H9 (cell line): ENCODE measurements at regions not wholly inside any gene's neighbourhood (a gene's known extent, or its start where the extent isn't known, plus 50 kb on each side); places are given as distances from the start of the nearest gene placed in this dataset.

Experiments used
- DNase-seq: peaks from one replicate; pipeline ENCODE4 v3.0.0-alpha.2; 2017
- H2AFZ ChIP-seq: one replicate; pipeline ENCODE4 v1.6.1; 2013; ENCODE audit warnings: mild to moderate bottlenecking, low read length, control low read depth, moderate library complexity
- H2AK5ac ChIP-seq: 2 replicates; pipeline ENCODE4 v1.6.1; 2013; ENCODE audit warnings: low read length, control low read depth, mixed read lengths; ENCODE audit not compliant: insufficient read length
- H2BK120ac ChIP-seq: one replicate; pipeline ENCODE4 v1.6.1; 2013; ENCODE audit warnings: low read depth, mild to moderate bottlenecking, low read length, control low read depth, inconsistent platforms; ENCODE audit not compliant: poor library complexity, severe bottlenecking
- H2BK12ac ChIP-seq: 2 replicates; pipeline ENCODE4 v1.6.1; 2013; ENCODE audit warnings: low read length, control low read depth, mixed read lengths, low read depth; ENCODE audit not compliant: insufficient read length
- H2BK15ac ChIP-seq: 2 replicates; pipeline ENCODE4 v1.6.1; 2013; ENCODE audit warnings: low read depth, low read length, control low read depth
- H2BK20ac ChIP-seq: one replicate; pipeline ENCODE4 v1.6.1; 2013; ENCODE audit warnings: low read depth, mild to moderate bottlenecking, low read length, control low read depth, inconsistent platforms; ENCODE audit not compliant: poor library complexity, severe bottlenecking
- H2BK5ac ChIP-seq: 2 replicates; pipeline ENCODE4 v1.6.1; 2013; ENCODE audit warnings: low read length, control low read depth, mixed read lengths; ENCODE audit not compliant: insufficient read length
- H3K14ac ChIP-seq: 2 replicates; pipeline ENCODE4 v1.6.1; 2013; ENCODE audit warnings: low read length, control low read depth; ENCODE audit not compliant: insufficient read depth
- H3K18ac ChIP-seq: 2 replicates; pipeline ENCODE4 v1.6.1; 2013; ENCODE audit warnings: low read depth, mild to moderate bottlenecking, mixed read lengths, low read length, control low read depth; ENCODE audit not compliant: insufficient read length
- H3K23ac ChIP-seq: 2 replicates; pipeline ENCODE4 v1.6.1; 2013; ENCODE audit warnings: low read length, control low read depth, mixed read lengths, low read depth; ENCODE audit not compliant: insufficient read length
- H3K23me2 ChIP-seq: 2 replicates; pipeline ENCODE4 v1.6.1; 2013; ENCODE audit warnings: low read depth, mild to moderate bottlenecking, mixed read lengths, low read length, control low read depth; ENCODE audit not compliant: insufficient read length, poor library complexity, severe bottlenecking
- H3K27ac ChIP-seq: 2 replicates; pipeline ENCODE4 v1.5.1; 2013; ENCODE audit warnings: low read length, control low read depth, mixed read lengths, low read depth; ENCODE audit not compliant: insufficient read length
- H3K27me3 ChIP-seq: 2 replicates; pipeline ENCODE4 v1.6.1; 2013; ENCODE audit warnings: low read length, control low read depth, inconsistent platforms; ENCODE audit not compliant: insufficient read depth
- H3K4ac ChIP-seq: 2 replicates; pipeline ENCODE4 v1.6.1; 2013; ENCODE audit warnings: low read depth, mild to moderate bottlenecking, control low read depth, inconsistent platforms, low read length, moderate library complexity
- H3K4me1 ChIP-seq: 2 replicates; pipeline ENCODE4 v1.6.1; 2013; ENCODE audit warnings: low read length, control low read depth, inconsistent platforms; ENCODE audit not compliant: insufficient read depth
- H3K4me2 ChIP-seq: 2 replicates; pipeline ENCODE4 v1.6.1; 2013; ENCODE audit warnings: low read length, control low read depth, mixed read lengths; ENCODE audit not compliant: insufficient read length, insufficient read depth
- H3K56ac ChIP-seq: 2 replicates; pipeline ENCODE4 v1.6.1; 2013; ENCODE audit warnings: low read depth, mild to moderate bottlenecking, mixed read lengths, low read length, control low read depth; ENCODE audit not compliant: insufficient read length
- H3K79me1 ChIP-seq: 2 replicates; pipeline ENCODE4 v1.6.1; 2013; ENCODE audit warnings: low read depth, mild to moderate bottlenecking, moderate library complexity, low read length, control low read depth, inconsistent platforms; ENCODE audit not compliant: insufficient read depth, poor library complexity, severe bottlenecking
- H3K79me2 ChIP-seq: 2 replicates; pipeline ENCODE4 v1.6.1; 2013; ENCODE audit warnings: low read length, control low read depth, inconsistent platforms; ENCODE audit not compliant: insufficient read depth
- H3K9ac ChIP-seq: 2 replicates; pipeline ENCODE4 v1.6.1; 2013; ENCODE audit warnings: low read length, control low read depth, mixed read lengths; ENCODE audit not compliant: insufficient read length; ENCODE audit errors: extremely low read depth
- H3K9me3 ChIP-seq: one replicate; pipeline ENCODE4 v1.6.1; 2013; ENCODE audit warnings: low read depth, low read length, inconsistent platforms; ENCODE audit not compliant: control insufficient read depth
- H3T11ph ChIP-seq: one replicate; pipeline ENCODE4 v1.6.1; 2013; ENCODE audit warnings: mild to moderate bottlenecking, low read length, control low read depth, inconsistent platforms
- H4K20me1 ChIP-seq: one replicate; pipeline ENCODE4 v1.6.1; 2013; ENCODE audit not compliant: control insufficient read depth, insufficient read length, insufficient read depth
- H4K5ac ChIP-seq: 2 replicates; pipeline ENCODE4 v1.6.1; 2013; ENCODE audit warnings: low read depth, mild to moderate bottlenecking, mixed read lengths, low read length, control low read depth; ENCODE audit not compliant: insufficient read length
- H4K8ac ChIP-seq: replicated peaks from 2 replicates; pipeline ENCODE4 v1.6.1; 2013; ENCODE audit warnings: low read length, control low read depth, mixed read lengths, low read depth; ENCODE audit not compliant: insufficient read length
- H4K91ac ChIP-seq: 2 replicates; pipeline ENCODE4 v1.6.1; 2013; ENCODE audit warnings: low read depth, mild to moderate bottlenecking, moderate library complexity, mixed read lengths, low read length, control low read depth; ENCODE audit not compliant: insufficient read length
- H3K27ac Mint-ChIP-seq, 3 experiments: 2 replicates in 2 of 3; 3 replicates in 1 of 3; pipeline ENCODE4 v1.8.0; 2020 to 2021; ENCODE audit warnings: mixed read lengths in 3 of 3, mild to moderate bottlenecking in 1 of 3, moderate library complexity in 1 of 3
- H3K27me3 Mint-ChIP-seq: 2 replicates; pipeline ENCODE4 v1.8.0; 2021; ENCODE audit warnings: low read depth, mild to moderate bottlenecking, moderate library complexity, mixed read lengths
- H3K36me3 Mint-ChIP-seq, 3 experiments: 2 replicates in 2 of 3; 3 replicates in 1 of 3; pipeline ENCODE4 v1.8.0; 2020 to 2021; ENCODE audit warnings: low read depth in 3 of 3, mixed read lengths in 3 of 3; ENCODE audit not compliant: insufficient read depth in 1 of 3
- H3K4me1 Mint-ChIP-seq, 2 experiments: 2 replicates each; pipeline ENCODE4 v1.8.0; 2020; ENCODE audit warnings: mixed read lengths in 2 of 2
- H3K4me3 Mint-ChIP-seq, 2 experiments: 2 replicates in 1 of 2; 3 replicates in 1 of 2; pipeline ENCODE4 v1.8.0; 2020 to 2021; ENCODE audit warnings: mild to moderate bottlenecking in 2 of 2, mixed read lengths in 2 of 2, moderate library complexity in 1 of 2
- H3K9me3 Mint-ChIP-seq, 2 experiments: 2 replicates in 1 of 2; 3 replicates in 1 of 2; pipeline ENCODE4 v1.8.0; 2020; ENCODE audit warnings: mild to moderate bottlenecking in 2 of 2, mixed read lengths in 2 of 2, moderate library complexity in 1 of 2
- WGBS: extraction: QIAGEN DNeasy Blood & Tissue Kit; methylation state at CpG from one replicate; pipeline ENCODE4 v1.1.7; 2013; ENCODE audit warnings: missing lambda C conversion rate, low lambda C conversion rate, mixed read lengths; ENCODE audit not compliant: insufficient read length; ENCODE audit errors: extremely low coverage; 5-methylcytosine and 5-hydroxymethylcytosine counted together
- TF ChIP-seq, protein P1 (sequence below): fragments of 200-600 bp; sonication (generic); conservative IDR thresholded peaks from 3 replicates; pipeline ENCODE4 v1.8.0; 2021; ENCODE audit warnings: antibody characterized with exemption, mild to moderate bottlenecking

DNA sequence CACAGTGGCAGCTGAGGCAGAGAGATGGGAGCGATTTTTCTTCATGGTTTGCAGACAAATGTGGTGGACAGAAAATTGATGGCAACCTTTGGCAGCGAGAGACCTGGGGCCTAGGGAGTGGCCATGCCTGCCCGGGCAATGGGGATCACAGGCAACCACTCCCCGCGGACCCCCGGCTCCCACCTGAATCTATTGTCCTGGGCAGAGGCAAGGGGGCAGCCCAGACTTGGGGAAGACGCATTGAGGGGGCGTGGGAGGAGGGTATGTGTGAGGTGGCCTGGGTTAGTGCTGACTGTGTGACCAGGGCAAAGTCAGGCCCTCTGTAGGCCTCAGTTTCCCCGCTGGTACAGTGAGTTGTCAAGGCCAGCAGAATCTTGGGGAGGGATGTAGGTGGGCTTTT, 53.6 kb upstream of the BLCAP start:
- Mint-ChIP-seq H3K27me3 (peaks cover 4% of the 10 kb centered on the region), H3K36me3 (no peaks in the 10 kb centered on the region), H3K27ac (no peak overlapping the region), H3K4me1 (peaks cover 8 to 17% of the 10 kb centered on the region in 2 experiments), H3K9me3 (peaks cover 0 to 2% of the 10 kb centered on the region in 2 experiments; a peak in 1 of 5 replicates), H3K4me3 (no peak overlapping the region)
- no peak overlapping the region for H2BK12ac ChIP-seq
- no peak overlapping the region for H3K27ac ChIP-seq
- H3K18ac ChIP-seq: no peak overlapping the region
- H2AFZ ChIP-seq: no peak overlapping the region
- H2BK20ac ChIP-seq: no peak overlapping the region
- no peak overlapping the region for H3K4ac ChIP-seq
- no peak overlapping the region for H3K4me2 ChIP-seq
- no peak overlapping the region for H2BK120ac ChIP-seq
- H2BK15ac ChIP-seq: no peak overlapping the region
- no peaks in the 10 kb centered on the region for H3K79me2 ChIP-seq
- H4K5ac ChIP-seq: no peak overlapping the region
- H3K9ac ChIP-seq: no peak overlapping the region
- H4K91ac ChIP-seq: no peak overlapping the region
- no peaks in the 10 kb centered on the region for H4K20me1 ChIP-seq
- H3T11ph ChIP-seq: no peak overlapping the region
- no peak overlapping the region for H2BK5ac ChIP-seq
- H3K9me3 ChIP-seq: no peaks in the 10 kb centered on the region
- H3K79me1 ChIP-seq: no peaks in the 10 kb centered on the region
- no peak overlapping the region for H3K56ac ChIP-seq
- H3K27me3 ChIP-seq: no peaks in the 10 kb centered on the region
- H3K4me1 ChIP-seq: no peaks in the 10 kb centered on the region; the same call in 1 of the 2 replicates
- H4K8ac ChIP-seq: no peak overlapping the region
- peaks cover 3% of the 10 kb centered on the region for H3K23me2 ChIP-seq
- H3K14ac ChIP-seq: no peak overlapping the region; the same call in 1 of the 2 replicates
- TF ChIP-seq, protein P1, sequence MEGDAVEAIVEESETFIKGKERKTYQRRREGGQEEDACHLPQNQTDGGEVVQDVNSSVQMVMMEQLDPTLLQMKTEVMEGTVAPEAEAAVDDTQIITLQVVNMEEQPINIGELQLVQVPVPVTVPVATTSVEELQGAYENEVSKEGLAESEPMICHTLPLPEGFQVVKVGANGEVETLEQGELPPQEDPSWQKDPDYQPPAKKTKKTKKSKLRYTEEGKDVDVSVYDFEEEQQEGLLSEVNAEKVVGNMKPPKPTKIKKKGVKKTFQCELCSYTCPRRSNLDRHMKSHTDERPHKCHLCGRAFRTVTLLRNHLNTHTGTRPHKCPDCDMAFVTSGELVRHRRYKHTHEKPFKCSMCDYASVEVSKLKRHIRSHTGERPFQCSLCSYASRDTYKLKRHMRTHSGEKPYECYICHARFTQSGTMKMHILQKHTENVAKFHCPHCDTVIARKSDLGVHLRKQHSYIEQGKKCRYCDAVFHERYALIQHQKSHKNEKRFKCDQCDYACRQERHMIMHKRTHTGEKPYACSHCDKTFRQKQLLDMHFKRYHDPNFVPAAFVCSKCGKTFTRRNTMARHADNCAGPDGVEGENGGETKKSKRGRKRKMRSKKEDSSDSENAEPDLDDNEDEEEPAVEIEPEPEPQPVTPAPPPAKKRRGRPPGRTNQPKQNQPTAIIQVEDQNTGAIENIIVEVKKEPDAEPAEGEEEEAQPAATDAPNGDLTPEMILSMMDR: no peak
- WGBS: no CpG with 5 or more reads among the region's 9 CpGs
- no peak overlapping the region for H3K23ac ChIP-seq
- H2AK5ac ChIP-seq: no peak overlapping the region
- no peak for DNase-seq
